ENCODE measurements at regions not wholly inside any gene's neighbourhood (a gene's known extent, or its start where the extent isn't known, plus 50 kb on each side); places are given as distances from the start of the nearest gene placed in this dataset.

DNA sequence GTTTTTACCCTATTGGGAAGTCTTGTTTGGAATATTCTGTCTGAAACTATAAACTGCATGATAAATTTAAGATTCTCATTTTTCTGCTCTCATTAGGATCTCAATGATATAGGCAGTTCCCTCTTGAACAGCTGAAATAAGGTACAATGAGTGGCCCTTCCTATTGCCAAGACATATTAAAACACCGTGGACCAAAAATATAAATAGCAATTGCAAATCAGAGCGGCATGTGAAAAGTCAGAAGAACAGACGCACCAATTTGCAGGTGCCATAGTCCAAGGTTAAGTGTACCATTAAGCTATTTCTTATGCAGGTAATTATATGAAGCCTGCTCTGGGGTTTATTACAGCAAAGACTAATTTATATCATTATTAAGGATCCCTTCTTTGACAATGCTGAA is 920.8 kb upstream of the CELF2 start:
- DNase-seq = no peak
- TF ChIP-seq POLR2A (IDR thresholded peaks at IDR 0.05; ENCODE audit: low read length) = no peak
- no peak for TF ChIP-seq GATA1 (IDR thresholded peaks at IDR 0.05; ENCODE audit: low read depth, low read length)

DNA sequence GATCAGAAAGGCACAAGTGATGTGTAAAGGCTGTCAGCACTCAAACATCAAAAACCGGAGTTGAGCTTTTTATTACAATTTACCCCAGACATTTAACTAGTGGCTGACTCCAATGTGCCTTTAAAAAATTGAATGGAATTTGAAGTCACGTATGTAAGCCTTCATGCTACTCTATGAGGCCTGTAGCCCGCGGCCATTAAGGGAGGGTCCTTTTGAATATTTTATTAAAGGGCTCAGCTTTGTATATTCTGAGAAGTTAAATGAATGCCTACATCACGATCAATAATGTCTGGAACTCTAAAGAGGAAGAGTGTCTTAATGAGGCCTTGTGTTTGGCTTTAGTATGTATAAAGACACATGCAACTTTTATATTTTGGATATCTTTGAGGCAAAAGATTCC is 916.6 kb upstream of the CELF2 start:
- DNase-seq = no peak
- TF ChIP-seq POLR2A (IDR thresholded peaks at IDR 0.05; ENCODE audit: low read length) = no peak
- TF ChIP-seq GATA1 (IDR thresholded peaks at IDR 0.05; ENCODE audit: low read depth, low read length) = no peak

DNA sequence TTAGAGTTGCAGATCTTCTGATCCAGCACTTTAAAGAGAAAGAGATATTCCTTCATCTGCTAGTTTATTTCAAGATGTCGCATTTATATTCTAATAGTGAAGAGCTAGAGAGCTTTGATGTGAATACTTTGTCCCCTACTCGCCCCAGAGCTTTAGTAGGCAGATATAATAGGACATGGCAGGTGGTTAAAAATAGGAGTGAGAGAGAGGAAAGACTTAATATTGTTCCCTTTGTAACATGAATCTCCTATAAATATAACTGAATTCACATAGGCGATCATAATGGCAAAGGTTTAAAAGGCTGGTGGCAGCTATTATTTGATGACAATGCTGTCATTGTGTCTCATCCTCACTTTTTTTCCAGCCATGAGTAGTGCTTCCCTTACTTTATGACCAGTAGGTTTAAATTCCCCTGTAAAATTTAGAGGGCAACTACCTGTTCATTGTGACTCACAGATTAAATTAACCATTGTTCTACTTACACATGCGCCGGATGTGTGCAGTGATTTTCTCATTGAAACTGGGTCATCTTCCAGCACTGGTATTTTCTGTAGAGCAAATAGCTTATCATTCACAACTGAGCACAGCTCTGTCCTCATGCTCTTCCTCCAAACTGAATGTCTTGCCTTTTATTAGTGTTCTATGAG is 906.7 kb upstream of the CELF2 start:
- TF ChIP-seq GATA1 (IDR thresholded peaks at IDR 0.05; ENCODE audit: low read depth, low read length) = no peak
- DNase-seq = no peak

DNA sequence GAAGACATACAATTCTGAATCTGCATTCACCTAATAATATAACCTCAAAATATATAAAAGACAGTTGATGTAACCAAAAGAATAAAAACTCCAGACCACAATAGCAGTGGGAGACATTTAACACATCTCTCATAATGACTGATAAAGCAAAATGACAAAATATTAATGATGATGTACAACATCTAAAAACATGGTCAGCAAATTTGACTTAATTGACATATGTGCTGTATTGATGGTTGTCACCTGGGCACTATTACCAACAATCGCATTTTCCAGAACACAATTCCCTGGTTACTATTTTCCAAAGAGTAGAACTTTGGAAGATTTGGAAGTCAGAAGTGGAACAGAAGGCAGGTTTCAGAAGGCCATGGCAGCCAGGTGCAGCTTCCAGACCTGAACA is 899.5 kb upstream of the CELF2 start:
- TF ChIP-seq POLR2A (IDR thresholded peaks at IDR 0.05; ENCODE audit: low read length) = no peak
- TF ChIP-seq GATA1 (IDR thresholded peaks at IDR 0.05; ENCODE audit: low read depth, low read length) = no peak
- DNase-seq = no peak

DNA sequence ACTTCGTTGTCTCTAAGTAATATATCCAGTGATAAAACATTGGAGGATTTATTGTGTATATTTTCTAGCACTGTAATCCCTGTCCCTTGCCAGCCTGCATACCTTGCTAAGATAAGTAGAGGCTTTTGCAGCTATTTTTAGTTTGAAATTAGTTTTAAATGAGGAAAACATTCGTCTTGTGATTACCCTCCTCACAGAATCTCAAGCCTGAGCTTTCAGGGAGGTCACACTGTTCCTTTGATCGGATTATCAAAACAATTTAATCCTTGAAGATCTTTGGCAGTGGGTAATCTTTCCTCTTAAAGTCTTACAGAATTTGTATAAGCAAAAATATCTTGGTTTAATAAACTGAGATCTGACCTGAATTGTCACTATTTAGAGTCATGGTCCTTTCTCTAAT is 897.0 kb upstream of the CELF2 start:
- DNase-seq = no peak
- TF ChIP-seq POLR2A (IDR thresholded peaks at IDR 0.05; ENCODE audit: low read length) = no peak
- TF ChIP-seq GATA1 (IDR thresholded peaks at IDR 0.05; ENCODE audit: low read depth, low read length) = no peak

DNA sequence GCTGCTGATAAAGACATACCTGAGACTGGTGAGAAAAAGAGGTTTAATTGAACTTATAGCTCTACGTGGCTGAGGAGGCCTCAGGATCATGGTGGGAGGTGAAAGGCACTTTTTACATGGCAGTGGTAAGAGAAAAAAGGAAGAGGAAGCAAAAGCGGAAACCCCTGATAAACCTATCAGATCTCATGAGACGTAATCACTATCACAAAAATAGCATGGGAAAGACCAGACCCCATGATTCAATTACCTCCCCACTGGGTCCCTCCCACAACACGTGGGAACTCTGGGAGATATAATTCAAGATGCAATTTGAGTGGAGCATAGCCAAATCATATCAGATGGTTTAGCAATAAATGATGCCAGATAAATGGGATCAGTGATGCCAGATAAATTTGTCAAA is 892.0 kb upstream of the CELF2 start:
- no peak for DNase-seq
- TF ChIP-seq POLR2A (IDR thresholded peaks at IDR 0.05; ENCODE audit: low read length) = no peak
- TF ChIP-seq GATA1 (IDR thresholded peaks at IDR 0.05; ENCODE audit: low read depth, low read length) = no peak

DNA sequence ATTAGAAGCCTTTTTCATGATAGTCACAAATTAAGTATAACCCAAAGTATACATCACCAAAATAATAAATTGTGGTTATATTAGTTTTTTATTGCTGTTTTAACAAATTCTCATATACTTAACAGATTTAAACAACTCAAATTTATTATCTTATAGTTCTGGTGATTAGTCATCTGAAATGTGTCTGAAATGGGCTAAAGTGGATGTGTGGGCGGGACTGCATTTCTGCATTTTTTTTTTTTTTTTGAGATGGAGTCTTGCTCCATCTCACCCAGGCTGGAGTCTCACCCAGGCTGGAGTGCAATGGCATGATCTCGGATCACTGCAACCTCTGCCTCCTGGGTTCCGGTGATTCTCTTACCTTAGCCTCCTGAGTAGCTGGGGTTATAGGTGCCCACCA is 891.5 kb upstream of the CELF2 start:
- TF ChIP-seq GATA1 (IDR thresholded peaks at IDR 0.05; ENCODE audit: low read depth, low read length) (no peak), POLR2A (IDR thresholded peaks at IDR 0.05; ENCODE audit: low read length) (no peak)
- DNase-seq = no peak

DNA sequence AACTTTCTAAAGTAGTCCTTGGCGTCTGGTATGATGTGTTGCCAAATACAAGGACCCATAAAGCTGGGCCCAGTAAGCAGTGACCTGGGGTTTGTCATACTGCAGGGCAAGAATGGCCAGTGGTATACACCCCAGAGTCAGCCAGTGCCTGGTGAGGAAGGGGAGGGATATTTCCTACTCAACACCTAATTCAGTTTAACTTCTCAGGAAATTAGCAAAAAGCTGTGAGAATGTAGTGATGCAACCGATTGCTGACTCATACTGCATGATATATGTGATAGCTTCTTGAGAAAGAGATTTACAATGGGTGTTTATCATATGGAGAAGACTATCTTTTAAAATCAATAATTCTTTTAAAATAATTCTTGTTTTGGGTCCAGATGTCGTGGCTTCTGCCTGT is 889.3 kb upstream of the CELF2 start:
- no peak for DNase-seq
- no peak for TF ChIP-seq POLR2A (IDR thresholded peaks at IDR 0.05; ENCODE audit: low read length)
- TF ChIP-seq GATA1 (IDR thresholded peaks at IDR 0.05; ENCODE audit: low read depth, low read length) = no peak

DNA sequence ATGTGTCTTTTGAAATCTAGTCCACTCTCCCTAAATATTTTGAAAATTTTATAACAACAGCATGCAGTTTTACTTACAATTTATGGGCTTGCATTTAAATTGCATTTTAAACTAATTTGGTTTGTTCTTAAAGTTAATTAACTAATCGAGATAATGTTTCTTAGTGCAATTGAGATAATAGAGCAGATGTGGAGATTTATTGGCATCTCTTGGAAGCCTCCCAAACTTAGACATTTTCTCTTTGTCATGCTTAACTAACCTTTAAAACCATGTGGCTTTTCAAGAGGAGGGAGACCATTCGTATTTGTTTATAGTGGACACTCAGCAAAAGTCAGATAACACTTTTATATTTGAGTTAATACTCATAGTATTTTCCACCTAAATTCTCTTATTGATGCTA is 887.0 kb upstream of the CELF2 start:
- DNase-seq = no peak
- TF ChIP-seq GATA1 (IDR thresholded peaks at IDR 0.05; ENCODE audit: low read depth, low read length) (no peak), POLR2A (IDR thresholded peaks at IDR 0.05; ENCODE audit: low read length) (no peak)

DNA sequence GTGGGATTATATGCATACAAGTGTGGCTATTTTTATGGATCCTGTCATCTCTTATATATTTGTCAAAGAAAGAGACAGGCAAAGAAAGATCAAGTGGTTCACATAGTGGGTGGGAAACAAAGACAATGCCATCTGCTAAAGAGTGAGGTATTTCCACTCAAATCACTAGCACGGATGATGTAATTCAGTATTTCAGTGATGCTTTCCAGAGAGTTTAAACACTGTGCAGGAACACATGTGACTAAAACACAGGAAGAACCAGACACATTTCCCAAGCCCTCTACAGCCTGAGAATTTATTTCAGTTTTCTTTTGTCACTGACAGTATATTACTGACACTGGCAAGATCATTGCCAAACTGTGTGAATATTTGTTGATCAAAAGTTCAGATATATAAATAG is 885.7 kb upstream of the CELF2 start:
- no peak for DNase-seq
- no peak for TF ChIP-seq GATA1 (IDR thresholded peaks at IDR 0.05; ENCODE audit: low read depth, low read length)
- no peak for TF ChIP-seq POLR2A (IDR thresholded peaks at IDR 0.05; ENCODE audit: low read length)

DNA sequence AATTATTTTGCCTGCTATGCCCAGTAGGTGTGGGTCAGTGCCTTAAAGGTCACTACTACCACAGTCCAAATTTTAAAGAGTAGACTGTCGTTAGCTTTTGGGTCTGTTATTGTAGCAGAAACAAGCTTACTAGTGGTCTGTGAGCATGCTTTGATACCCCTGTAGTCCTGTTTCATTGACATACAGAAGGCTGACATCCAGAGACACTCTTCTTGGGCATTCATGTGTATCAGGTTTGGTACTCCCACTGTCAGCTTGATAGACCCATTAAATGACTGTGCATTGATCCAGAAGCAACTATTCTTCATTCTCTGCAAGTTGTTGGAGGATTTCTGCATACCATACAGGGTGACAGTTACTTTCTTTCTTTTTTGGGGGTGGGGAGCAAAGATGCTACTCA is 884.4 kb upstream of the CELF2 start:
- DNase-seq = no peak
- TF ChIP-seq POLR2A (IDR thresholded peaks at IDR 0.05; ENCODE audit: low read length) (no peak), GATA1 (IDR thresholded peaks at IDR 0.05; ENCODE audit: low read depth, low read length) (no peak)

DNA sequence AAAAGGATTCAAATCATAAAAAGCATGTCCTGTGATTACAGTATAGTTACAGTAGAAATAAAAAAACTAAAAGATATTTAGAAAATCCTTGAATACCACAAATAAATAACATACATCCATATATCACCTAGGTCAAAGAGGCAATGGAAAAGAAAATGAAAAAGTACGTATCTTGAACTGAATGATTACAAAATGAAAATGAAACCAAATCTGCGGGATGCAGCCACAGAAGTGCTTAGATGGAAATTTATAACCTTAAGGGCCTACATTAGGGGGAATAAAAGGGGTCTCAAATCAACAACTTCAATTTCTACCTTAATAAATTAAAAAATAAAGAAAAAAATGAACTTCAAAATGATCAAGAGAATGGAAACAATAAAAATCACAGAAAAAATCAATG is 879.0 kb upstream of the CELF2 start:
- no peak for TF ChIP-seq POLR2A (IDR thresholded peaks at IDR 0.05; ENCODE audit: low read length)
- no peak for TF ChIP-seq GATA1 (IDR thresholded peaks at IDR 0.05; ENCODE audit: low read depth, low read length)
- no peak for DNase-seq

DNA sequence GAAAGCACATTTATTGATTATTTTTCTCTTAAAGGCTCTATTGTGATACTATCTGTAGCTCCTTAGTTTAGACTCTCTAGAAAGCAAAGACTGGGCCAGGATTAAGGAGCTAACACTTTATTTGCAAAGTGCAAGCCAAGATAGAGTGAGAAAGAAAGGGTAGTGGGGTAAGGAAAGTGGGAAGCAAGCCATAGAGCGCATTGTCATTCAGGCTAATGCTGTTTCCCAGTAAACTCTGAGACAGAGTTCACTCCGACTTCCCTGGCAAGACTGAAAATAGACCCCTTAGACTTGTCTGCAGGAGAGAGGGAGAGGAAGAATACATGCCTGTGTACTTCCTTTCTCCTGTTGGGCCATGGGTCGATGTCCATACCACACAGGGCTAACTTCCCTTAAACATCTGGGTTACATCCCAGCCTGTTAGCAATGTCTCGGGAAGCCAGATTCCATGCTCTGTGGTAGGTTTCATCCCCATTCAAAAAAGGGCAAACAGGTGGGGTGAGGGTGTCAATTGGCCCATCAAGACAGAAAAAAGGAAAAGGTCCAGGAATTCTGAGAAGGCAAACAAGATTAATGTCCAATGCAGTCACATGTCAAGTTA is 875.8 kb upstream of the CELF2 start:
- DNase-seq = no peak
- TF ChIP-seq POLR2A (IDR thresholded peaks at IDR 0.05; ENCODE audit: low read length) (no peak), GATA1 (IDR thresholded peaks at IDR 0.05; ENCODE audit: low read depth, low read length) (no peak)

DNA sequence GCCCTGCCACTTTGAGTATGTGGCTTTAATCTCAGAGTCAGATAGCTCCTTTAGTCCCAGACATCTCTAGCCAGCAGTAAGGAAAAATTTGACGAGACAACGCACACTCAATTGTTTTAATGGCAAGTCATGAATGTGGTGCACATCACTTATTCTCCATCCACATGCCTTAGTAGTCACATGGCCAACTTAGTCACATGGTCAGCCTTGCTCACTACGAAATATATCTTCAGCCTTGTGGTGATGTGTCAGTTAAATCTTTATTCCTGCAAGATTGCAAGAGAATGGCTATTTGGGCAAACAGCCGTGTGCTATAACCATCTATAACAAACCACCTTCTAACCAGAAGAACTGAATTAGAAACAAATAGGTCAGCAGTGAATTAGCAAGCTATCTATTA is 871.1 kb upstream of the CELF2 start:
- no peak for DNase-seq
- no peak for TF ChIP-seq GATA1 (IDR thresholded peaks at IDR 0.05; ENCODE audit: low read depth, low read length)
- no peak for TF ChIP-seq POLR2A (IDR thresholded peaks at IDR 0.05; ENCODE audit: low read length)

DNA sequence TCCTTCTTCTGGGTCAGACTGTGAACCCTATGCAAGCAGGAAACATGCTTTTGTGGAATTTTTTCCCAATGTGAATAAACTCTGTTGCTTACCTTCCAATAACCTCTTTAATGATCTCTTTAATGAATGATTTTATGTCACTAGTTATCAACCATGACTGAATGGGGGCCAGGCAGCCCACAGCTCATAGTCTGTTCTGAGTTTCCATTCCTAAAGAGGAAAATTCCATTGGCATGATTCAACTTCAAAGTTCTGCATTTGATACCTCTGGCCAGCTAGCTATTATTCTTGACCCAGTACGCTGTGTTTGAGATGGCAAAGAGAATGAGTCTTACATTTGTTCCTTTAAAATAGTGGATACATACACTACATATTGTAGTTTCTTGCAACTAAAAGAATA is 867.8 kb upstream of the CELF2 start:
- DNase-seq = no peak
- TF ChIP-seq GATA1 (IDR thresholded peaks at IDR 0.05; ENCODE audit: low read depth, low read length) (no peak), POLR2A (IDR thresholded peaks at IDR 0.05; ENCODE audit: low read length) (no peak)
